ENCODE measurements at regions not wholly inside any gene's neighbourhood (a gene's known extent, or its start where the extent isn't known, plus 50 kb on each side); places are given as distances from the start of the nearest gene placed in this dataset.

- DNase-seq (ENCODE audit: insufficient read length, low spot score, missing footprints): no peak
- no peak overlapping the region for H3K4me3 ChIP-seq (ENCODE audit: insufficient read depth, low read length)
- H3K4me2 ChIP-seq (ENCODE audit: insufficient read depth, low read length): no peak overlapping the region
- no peaks in the 10 kb centered on the region for H3K79me2 ChIP-seq (ENCODE audit: insufficient read depth, low read length)
- no peak overlapping the region for H2AFZ ChIP-seq (ENCODE audit: low read length)
- no peaks in the 10 kb centered on the region for H3K9me3 ChIP-seq (ENCODE audit: low read depth, low read length)
- H3K4me1 ChIP-seq (ENCODE audit: insufficient read depth, low read length): no peaks in the 10 kb centered on the region
- H4K20me1 ChIP-seq (ENCODE audit: insufficient read depth, low read length): no peaks in the 10 kb centered on the region
- H3K27me3 ChIP-seq (ENCODE audit: insufficient read depth, low read length): no peaks in the 10 kb centered on the region
- H3K36me3 ChIP-seq (ENCODE audit: insufficient read depth, low read length): no peaks in the 10 kb centered on the region
- H3K27ac ChIP-seq (ENCODE audit: low read depth, low read length): no peak overlapping the region
- TF ChIP-seq CTCF (IDR thresholded peaks at IDR 0.05; ENCODE audit: extremely low read depth, low read depth, low read length): no peak
Measured at GRCh38 chr19:28322491-28322890, 890.5 kb downstream of the UQCRFS1 start.

- no peak overlapping the region for H3K4me3 ChIP-seq (ENCODE audit: insufficient read depth, low read length)
- no peaks in the 10 kb centered on the region for H3K79me2 ChIP-seq (ENCODE audit: insufficient read depth, low read length)
- H4K20me1 ChIP-seq (ENCODE audit: insufficient read depth, low read length): no peaks in the 10 kb centered on the region
- no peaks in the 10 kb centered on the region for H3K4me1 ChIP-seq (ENCODE audit: insufficient read depth, low read length)
- H3K36me3 ChIP-seq (ENCODE audit: insufficient read depth, low read length): no peaks in the 10 kb centered on the region
- no peak for DNase-seq (ENCODE audit: insufficient read length, low spot score, missing footprints)
- no peaks in the 10 kb centered on the region for H3K9me3 ChIP-seq (ENCODE audit: low read depth, low read length)
- no peak overlapping the region for H3K4me2 ChIP-seq (ENCODE audit: insufficient read depth, low read length)
- H3K27me3 ChIP-seq (ENCODE audit: insufficient read depth, low read length): no peaks in the 10 kb centered on the region
- no peak for TF ChIP-seq CTCF (IDR thresholded peaks at IDR 0.05; ENCODE audit: extremely low read depth, low read depth, low read length)
- no peak overlapping the region for H3K27ac ChIP-seq (ENCODE audit: low read depth, low read length)
- no peak overlapping the region for H2AFZ ChIP-seq (ENCODE audit: low read length)
Measured at GRCh38 chr19:28319918-28320317, 893.0 kb downstream of the UQCRFS1 start.

- Histone ChIP-seq H3K79me2 (ENCODE audit: insufficient read depth, low read length) (no peaks in the 10 kb centered on the region), H4K20me1 (ENCODE audit: insufficient read depth, low read length) (no peaks in the 10 kb centered on the region), H3K9me3 (ENCODE audit: low read depth, low read length) (no peaks in the 10 kb centered on the region), H3K4me1 (ENCODE audit: insufficient read depth, low read length) (no peaks in the 10 kb centered on the region), H2AFZ (ENCODE audit: low read length) (no peak overlapping the region), H3K27me3 (ENCODE audit: insufficient read depth, low read length) (no peaks in the 10 kb centered on the region), H3K4me2 (ENCODE audit: insufficient read depth, low read length) (no peak overlapping the region), H3K4me3 (ENCODE audit: insufficient read depth, low read length) (no peak overlapping the region), H3K36me3 (ENCODE audit: insufficient read depth, low read length) (no peaks in the 10 kb centered on the region), H3K27ac (ENCODE audit: low read depth, low read length) (no peak overlapping the region)
- no peak for DNase-seq (ENCODE audit: insufficient read length, low spot score, missing footprints)
- no peak for TF ChIP-seq CTCF (IDR thresholded peaks at IDR 0.05; ENCODE audit: extremely low read depth, low read depth, low read length)
Measured at GRCh38 chr19:28319227-28319626, 893.7 kb downstream of the UQCRFS1 start.

GRCh38 chr19:28318469-28319179 is 894.3 kb downstream of the UQCRFS1 start:
- Histone ChIP-seq H4K20me1 (ENCODE audit: insufficient read depth, low read length) (no peaks in the 10 kb centered on the region), H3K4me1 (ENCODE audit: insufficient read depth, low read length) (no peaks in the 10 kb centered on the region), H3K27ac (ENCODE audit: low read depth, low read length) (no peak overlapping the region), H3K36me3 (ENCODE audit: insufficient read depth, low read length) (no peaks in the 10 kb centered on the region), H3K4me3 (ENCODE audit: insufficient read depth, low read length) (no peak overlapping the region), H3K4me2 (ENCODE audit: insufficient read depth, low read length) (no peak overlapping the region), H3K79me2 (ENCODE audit: insufficient read depth, low read length) (no peaks in the 10 kb centered on the region), H2AFZ (ENCODE audit: low read length) (no peak overlapping the region), H3K9me3 (ENCODE audit: low read depth, low read length) (no peaks in the 10 kb centered on the region), H3K27me3 (ENCODE audit: insufficient read depth, low read length) (no peaks in the 10 kb centered on the region)
- no peak for DNase-seq (ENCODE audit: insufficient read length, low spot score, missing footprints)
- TF ChIP-seq CTCF (IDR thresholded peaks at IDR 0.05; ENCODE audit: extremely low read depth, low read depth, low read length): no peak

All from osteoblast (primary cell).